Activated CD4-positive, alpha-beta memory T cell treated with anti-CD3 and anti-CD28 coated beads for 36 hours (primary cell): ENCODE measurements at regions not wholly inside any gene's neighbourhood (a gene's known extent, or its start where the extent isn't known, plus 50 kb on each side); places are given as distances from the start of the nearest gene placed in this dataset.

Source experiments
- CTCF ChIA-PET: fragments of 350-600 bp; sonication (Branson Sonifier 250); formaldehyde crosslinking; loops from one replicate; lab custom pipeline; 2021; ENCODE audit warnings: antibody characterized with exemption, inconsistent platforms; lab: Charles Lee
- POLR2A ChIA-PET: fragments of 350-600 bp; sonication (Branson Sonifier 250); formaldehyde crosslinking; loops from one replicate; lab custom pipeline; 2021; ENCODE audit warnings: antibody characterized with exemption; lab: Charles Lee
- DNase-seq: peaks from one replicate; pipeline ENCODE4 v3.0.0-alpha.2; 2020
- H3K27ac Mint-ChIP-seq: one replicate; pipeline ENCODE4 v1.8.0; 2021; ENCODE audit warnings: mixed read lengths
- H3K27me3 Mint-ChIP-seq: one replicate; pipeline ENCODE4 v1.8.0; 2021; ENCODE audit warnings: mixed read lengths
- H3K36me3 Mint-ChIP-seq: one replicate; pipeline ENCODE4 v1.8.0; 2021; ENCODE audit warnings: mixed read lengths
- H3K4me1 Mint-ChIP-seq: one replicate; pipeline ENCODE4 v1.8.0; 2021; ENCODE audit warnings: low read depth, mixed read lengths
- H3K4me3 Mint-ChIP-seq: one replicate; pipeline ENCODE4 v1.8.0; 2021; ENCODE audit warnings: mild to moderate bottlenecking, mixed read lengths
- H3K9me3 Mint-ChIP-seq: one replicate; pipeline ENCODE4 v1.8.0; 2021; ENCODE audit warnings: mixed read lengths
- intact Hi-C: fragments of 100-400 bp; cut with micrococcal nuclease; formaldehyde crosslinking; loops from one replicate; pipeline ENCODE4 v1.15.1; 2023

- POLR2A ChIA-PET, result no interaction called here
- intact Hi-C loops, result no loop called here
- no peak for DNase-seq
- no peaks in the 10 kb centered on the region for H3K9me3 Mint-ChIP-seq
- H3K27me3 Mint-ChIP-seq, result no peaks in the 10 kb centered on the region
- H3K27ac Mint-ChIP-seq, result no peak overlapping the region
- CTCF ChIA-PET, result interaction anchor here (1.1 kb wide), 1 partner anchor 672 kb away, joined by 3 read pairs; no protein-coding TSS in a partner anchor
- H3K4me3 Mint-ChIP-seq, result no peak overlapping the region
- H3K36me3 Mint-ChIP-seq, result no peaks in the 10 kb centered on the region
- H3K4me1 Mint-ChIP-seq, result no peaks in the 10 kb centered on the region
Measured at GRCh38 chr3:6098516-6099157, 762.3 kb upstream of the GRM7 start.

DNA sequence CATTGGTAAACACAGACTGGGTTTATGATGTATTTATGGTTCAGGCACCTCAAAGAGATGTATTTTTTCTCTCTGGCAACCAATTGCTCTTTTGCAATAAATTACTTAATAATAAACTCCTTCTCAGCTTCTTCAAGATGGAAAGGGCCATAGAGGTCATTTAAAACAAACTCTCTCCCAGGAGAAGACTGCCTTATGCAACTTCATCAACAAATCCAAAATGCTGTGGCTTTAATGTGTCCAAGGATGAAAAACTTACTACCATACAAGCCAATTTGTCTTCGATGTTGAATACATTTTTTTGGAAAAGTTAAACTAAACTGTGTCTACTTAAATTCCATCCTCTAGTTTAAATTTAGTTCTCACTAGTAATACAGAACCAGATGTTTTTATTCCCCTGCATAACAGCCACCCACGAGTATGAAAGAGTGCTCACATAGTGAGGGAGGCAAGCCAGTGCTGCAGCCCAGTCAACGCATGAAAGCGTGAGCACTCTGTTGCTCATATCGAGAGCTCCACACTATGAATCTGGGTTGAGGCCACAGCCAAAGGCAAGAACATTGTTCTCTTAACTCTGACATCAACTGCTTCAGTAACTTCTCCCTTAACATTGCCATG is 761.3 kb upstream of the GRM7 start:
- Mint-ChIP-seq H3K36me3 (no peaks in the 10 kb centered on the region), H3K9me3 (no peaks in the 10 kb centered on the region), H3K27me3 (no peaks in the 10 kb centered on the region), H3K4me3 (no peak overlapping the region), H3K4me1 (no peaks in the 10 kb centered on the region), H3K27ac (no peak overlapping the region)
- no peak for DNase-seq
- CTCF ChIA-PET, result no interaction called here
- POLR2A ChIA-PET, result no interaction called here
- intact Hi-C loops, result no loop called here

GRCh38 chr3:6105187-6105586 is 755.7 kb upstream of the GRM7 start:
- CTCF ChIA-PET, result no interaction called here
- H3K4me1 Mint-ChIP-seq, result no peaks in the 10 kb centered on the region
- H3K9me3 Mint-ChIP-seq, result peaks cover 3% of the 10 kb centered on the region
- no peak overlapping the region for H3K4me3 Mint-ChIP-seq
- DNase-seq, result no peak
- no peaks in the 10 kb centered on the region for H3K36me3 Mint-ChIP-seq
- POLR2A ChIA-PET, result no interaction called here
- H3K27me3 Mint-ChIP-seq, result no peaks in the 10 kb centered on the region
- intact Hi-C loops, result no loop called here
- no peak overlapping the region for H3K27ac Mint-ChIP-seq

DNA sequence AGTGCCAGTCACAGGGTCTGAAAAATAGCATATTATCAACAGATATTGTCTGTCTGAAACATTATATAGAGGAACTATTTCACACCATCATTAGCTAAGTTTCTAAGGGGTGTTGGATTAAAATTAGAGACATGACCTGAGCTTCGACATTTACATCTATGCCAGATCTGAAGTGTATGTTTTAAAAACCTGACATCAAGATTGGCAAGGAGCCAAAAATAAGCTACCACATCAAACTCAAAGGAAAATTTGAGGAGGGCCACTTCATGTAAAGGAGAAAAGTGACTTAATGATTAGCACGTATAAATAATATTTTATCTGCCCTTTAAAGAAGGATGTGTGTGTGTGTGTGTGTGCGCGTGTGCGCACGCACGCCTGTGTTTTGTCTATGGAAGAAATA is 752.0 kb upstream of the GRM7 start:
- CTCF ChIA-PET, result interaction anchor here (0.9 kb wide), 1 partner anchor 13 kb away, joined by 3 read pairs; no protein-coding TSS in a partner anchor
- POLR2A ChIA-PET, result no interaction called here
- H3K9me3 Mint-ChIP-seq, result peaks cover 3% of the 10 kb centered on the region
- H3K27ac Mint-ChIP-seq, result no peak overlapping the region
- H3K4me3 Mint-ChIP-seq, result no peak overlapping the region
- intact Hi-C loops, result no loop called here
- H3K36me3 Mint-ChIP-seq, result no peaks in the 10 kb centered on the region
- no peak for DNase-seq
- H3K27me3 Mint-ChIP-seq, result no peaks in the 10 kb centered on the region
- H3K4me1 Mint-ChIP-seq, result no peaks in the 10 kb centered on the region

GRCh38 chr3:6110451-6110850 is 750.5 kb upstream of the GRM7 start:
- no peak overlapping the region for H3K4me3 Mint-ChIP-seq
- H3K9me3 Mint-ChIP-seq, result peaks cover 3% of the 10 kb centered on the region
- no peak for DNase-seq
- POLR2A ChIA-PET, result no interaction called here
- no peaks in the 10 kb centered on the region for H3K4me1 Mint-ChIP-seq
- intact Hi-C loops, result no loop called here
- CTCF ChIA-PET, result no interaction called here
- no peaks in the 10 kb centered on the region for H3K27me3 Mint-ChIP-seq
- no peak overlapping the region for H3K27ac Mint-ChIP-seq
- H3K36me3 Mint-ChIP-seq, result no peaks in the 10 kb centered on the region

DNA sequence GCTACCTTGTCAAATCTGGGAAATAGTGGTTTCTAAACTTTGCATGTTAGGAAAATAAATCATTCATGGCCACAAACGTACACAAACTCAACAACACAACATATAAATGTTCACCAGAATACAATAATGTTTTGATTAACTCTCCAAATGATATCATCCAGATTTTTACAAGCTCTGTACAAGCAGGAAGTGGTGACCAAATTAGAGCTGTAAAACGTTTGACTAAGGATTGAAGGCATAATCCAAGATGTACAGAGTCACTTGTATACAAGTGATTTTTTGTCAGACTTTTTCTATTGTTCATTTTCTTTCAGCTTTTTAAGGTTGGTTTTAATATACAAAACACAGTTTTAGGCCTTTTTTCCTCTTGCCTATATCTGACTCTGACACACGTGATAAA is 748.4 kb upstream of the GRM7 start:
- no peak for DNase-seq
- intact Hi-C loops, result no loop called here
- POLR2A ChIA-PET, result no interaction called here
- no peaks in the 10 kb centered on the region for H3K4me1 Mint-ChIP-seq
- no peaks in the 10 kb centered on the region for H3K36me3 Mint-ChIP-seq
- peaks cover 2% of the 10 kb centered on the region for H3K9me3 Mint-ChIP-seq
- H3K4me3 Mint-ChIP-seq, result no peak overlapping the region
- H3K27ac Mint-ChIP-seq, result no peak overlapping the region
- CTCF ChIA-PET, result no interaction called here
- H3K27me3 Mint-ChIP-seq, result no peaks in the 10 kb centered on the region

DNA sequence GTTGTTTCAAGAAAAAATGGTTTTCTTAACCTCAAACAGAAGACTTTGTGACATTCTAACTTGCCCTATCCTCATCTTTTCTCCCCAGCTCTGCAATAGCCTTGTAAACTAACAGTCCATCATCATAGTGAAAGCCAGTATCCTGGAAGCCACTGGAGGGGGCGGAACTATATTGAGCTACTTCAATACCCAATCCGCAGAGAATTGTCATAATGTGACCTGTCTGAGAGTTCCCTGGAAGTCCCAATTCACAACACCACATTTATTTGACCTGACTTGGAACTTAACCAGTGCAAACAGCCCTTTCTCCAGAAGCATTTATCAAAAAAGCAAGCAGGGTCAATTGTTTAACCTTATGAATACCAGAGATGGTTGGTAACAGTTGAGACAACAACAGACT is 747.6 kb upstream of the GRM7 start:
- Mint-ChIP-seq H3K4me1 (no peaks in the 10 kb centered on the region), H3K9me3 (peaks cover 2% of the 10 kb centered on the region), H3K27ac (no peak overlapping the region), H3K36me3 (no peaks in the 10 kb centered on the region), H3K4me3 (no peak overlapping the region), H3K27me3 (no peaks in the 10 kb centered on the region)
- CTCF ChIA-PET, result no interaction called here
- POLR2A ChIA-PET, result no interaction called here
- no peak for DNase-seq
- intact Hi-C loops, result no loop called here

DNA sequence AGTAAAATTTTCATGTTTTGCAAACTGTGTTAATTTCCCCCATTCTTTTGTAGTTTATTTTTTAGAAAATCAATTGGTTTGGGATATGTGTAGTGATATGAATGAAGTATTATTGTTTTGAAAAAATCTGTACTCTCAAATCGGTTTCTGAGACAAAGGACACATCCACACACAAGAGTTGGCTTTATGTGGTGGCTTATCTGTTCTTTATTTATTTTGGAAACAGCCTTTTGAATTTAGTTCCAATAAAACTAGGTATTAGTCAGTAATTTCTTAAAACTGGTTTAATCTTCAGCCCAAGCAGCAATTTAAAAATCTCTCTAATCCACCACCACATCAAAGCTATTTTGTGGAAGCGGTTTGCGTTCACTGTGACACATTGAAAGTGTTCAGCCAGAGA is 741.5 kb upstream of the GRM7 start:
- ChIA-PET CTCF (no interaction called here), POLR2A (no interaction called here)
- H3K27me3 Mint-ChIP-seq, result no peaks in the 10 kb centered on the region
- peaks cover 5% of the 10 kb centered on the region for H3K9me3 Mint-ChIP-seq
- no peaks in the 10 kb centered on the region for H3K4me1 Mint-ChIP-seq
- no peak overlapping the region for H3K27ac Mint-ChIP-seq
- no peaks in the 10 kb centered on the region for H3K36me3 Mint-ChIP-seq
- intact Hi-C loops, result no loop called here
- DNase-seq, result no peak
- no peak overlapping the region for H3K4me3 Mint-ChIP-seq

GRCh38 chr3:6120786-6121185 is 740.1 kb upstream of the GRM7 start:
- POLR2A ChIA-PET, result no interaction called here
- Mint-ChIP-seq H3K9me3 (peaks cover 5% of the 10 kb centered on the region), H3K27me3 (no peaks in the 10 kb centered on the region), H3K27ac (no peak overlapping the region), H3K4me3 (no peak overlapping the region), H3K36me3 (no peaks in the 10 kb centered on the region), H3K4me1 (no peaks in the 10 kb centered on the region)
- intact Hi-C loops, result no loop called here
- CTCF ChIA-PET, result interaction anchor here (0.8 kb wide), 1 partner anchor 693 kb away, joined by 4 read pairs; no protein-coding TSS in a partner anchor
- no peak for DNase-seq

GRCh38 chr3:6124875-6125274 is 736.0 kb upstream of the GRM7 start:
- no peak for DNase-seq
- H3K27ac Mint-ChIP-seq, result no peak overlapping the region
- POLR2A ChIA-PET, result no interaction called here
- no peaks in the 10 kb centered on the region for H3K4me1 Mint-ChIP-seq
- no peaks in the 10 kb centered on the region for H3K36me3 Mint-ChIP-seq
- H3K27me3 Mint-ChIP-seq, result no peaks in the 10 kb centered on the region
- H3K4me3 Mint-ChIP-seq, result no peak overlapping the region
- CTCF ChIA-PET, result interaction anchor here (0.7 kb wide), 1 partner anchor 56 kb away, joined by 3 read pairs; no protein-coding TSS in a partner anchor
- intact Hi-C loops, result no loop called here
- H3K9me3 Mint-ChIP-seq, result peaks cover 13% of the 10 kb centered on the region

- ChIA-PET POLR2A (no interaction called here), CTCF (no interaction called here)
- no peaks in the 10 kb centered on the region for H3K36me3 Mint-ChIP-seq
- no peak overlapping the region for H3K4me3 Mint-ChIP-seq
- no peak overlapping the region for H3K27ac Mint-ChIP-seq
- intact Hi-C loops, result no loop called here
- DNase-seq, result no peak
- H3K27me3 Mint-ChIP-seq, result no peaks in the 10 kb centered on the region
- H3K4me1 Mint-ChIP-seq, result no peaks in the 10 kb centered on the region
- peaks cover 13% of the 10 kb centered on the region for H3K9me3 Mint-ChIP-seq
Measured at GRCh38 chr3:6125520-6125919, 735.4 kb upstream of the GRM7 start.

- no peak for DNase-seq
- CTCF ChIA-PET, result no interaction called here
Measured at GRCh38 chr3:6132684-6133432, 728.1 kb upstream of the GRM7 start.

More at GRCh38 chr3:6132684-6133432, 728.1 kb upstream of the GRM7 start:
- POLR2A ChIA-PET, result no interaction called here
- Mint-ChIP-seq H3K9me3 (peaks cover 21% of the 10 kb centered on the region), H3K27ac (no peak overlapping the region), H3K4me3 (no peak overlapping the region), H3K27me3 (no peaks in the 10 kb centered on the region), H3K4me1 (no peaks in the 10 kb centered on the region), H3K36me3 (no peaks in the 10 kb centered on the region)
- intact Hi-C loops, result no loop called here
